Breast epithelium (tissue), 4 donors: ENCODE measurements at regions not wholly inside any gene's neighbourhood (a gene's known extent, or its start where the extent isn't known, plus 50 kb on each side); places are given as distances from the start of the nearest gene placed in this dataset.

ENCODE experiments used
- DNase-seq, 2 donors: peaks; one replicate each; pipeline ENCODE4 v3.0.0-alpha.2; 2019; ENCODE audit warnings: low spot score in 2 of 2
- H3K27ac ChIP-seq, 2 donors: fragments of 200-600 bp; sonication (generic) in 1 of 2; one replicate each; pipeline ENCODE4 v1.5.1; 2016 to 2019; ENCODE audit warnings: mild to moderate bottlenecking in 1 of 2
- H3K27me3 ChIP-seq, 2 donors: fragments of 200-600 bp; sonication (generic) in 1 of 2; one replicate each; pipeline versions ENCODE4 v1.5.1 to v1.6.0; 2017 to 2019; ENCODE audit warnings: control low read depth in 1 of 2, mild to moderate bottlenecking in 1 of 2
- H3K36me3 ChIP-seq: fragments of 200-600 bp; one replicate; pipeline ENCODE4 v1.5.1; 2019
- H3K4me1 ChIP-seq, 2 donors: fragments of 200-600 bp; sonication (generic); one replicate each; pipeline ENCODE4 v1.5.1; 2016 to 2019; ENCODE audit warnings: control low read depth in 1 of 2
- H3K4me3 ChIP-seq, 3 donors: fragments of 200-600 bp; sonication (generic); 1 replicate in 2 of 3; 2 replicates in 1 of 3; pipeline ENCODE4 v1.5.1; 2016 to 2019; ENCODE audit warnings: mild to moderate bottlenecking in 3 of 3, moderate library complexity in 2 of 3
- H3K9me3 ChIP-seq, 2 donors: fragments of 200-600 bp; sonication (generic) in 1 of 2; one replicate each; pipeline ENCODE4 v1.5.1; 2016 to 2019; ENCODE audit warnings: control low read depth in 1 of 2
- CTCF ChIP-seq, 3 donors: fragments of 450-650 bp; IDR thresholded peaks; one replicate each; pipeline ENCODE4 v1.5.1; 2016 to 2017; ENCODE audit warnings: antibody characterized with exemption in 3 of 3, mild to moderate bottlenecking in 3 of 3, moderate library complexity in 3 of 3
- POLR2A ChIP-seq: fragments of 450-650 bp; IDR thresholded peaks from one replicate; pipeline ENCODE4 v1.6.1; 2016; ENCODE audit warnings: antibody characterized with exemption, mild to moderate bottlenecking, moderate library complexity
- POLR2AphosphoS5 ChIP-seq, 3 donors: sonication (generic); formaldehyde crosslinking; IDR thresholded peaks; one replicate each; pipeline ENCODE4 v1.6.1; 2017; ENCODE audit warnings: antibody characterized with exemption in 3 of 3
- intact Hi-C: fragments of 100-400 bp; cut with DNase I; formaldehyde crosslinking; loops from one replicate; pipeline ENCODE4 v1.15.1; 2023; ENCODE audit warnings: low total_unique reads

GRCh38 chr4:55723403-55723802 lies 87.3 kb upstream of the NMU start:
- Histone ChIP-seq H3K9me3 (no peaks in the 10 kb centered on the region), H3K27me3 (no peaks in the 10 kb centered on the region), H3K4me1 (no peaks in the 10 kb centered on the region), H3K4me3 (no peak overlapping the region), H3K36me3 (no peaks in the 10 kb centered on the region), H3K27ac (no peak overlapping the region)
- intact Hi-C loops = no loop called here
- no peak for DNase-seq
- TF ChIP-seq CTCF (IDR thresholded peaks at IDR 0.05) = no peak
- no peak for TF ChIP-seq POLR2AphosphoS5 (IDR thresholded peaks at IDR 0.05)
- TF ChIP-seq POLR2A = no peak

GRCh38 chr4:55725057-55725456 lies 89.0 kb upstream of the NMU start:
- no peaks in the 10 kb centered on the region for H3K4me1 ChIP-seq
- intact Hi-C loops = no loop called here
- no peak overlapping the region for H3K27ac ChIP-seq
- no peak for DNase-seq
- no peaks in the 10 kb centered on the region for H3K9me3 ChIP-seq
- H3K36me3 ChIP-seq = no peaks in the 10 kb centered on the region
- H3K4me3 ChIP-seq = no peak overlapping the region
- TF ChIP-seq POLR2A = no peak
- no peak for TF ChIP-seq POLR2AphosphoS5 (IDR thresholded peaks at IDR 0.05)
- TF ChIP-seq CTCF (IDR thresholded peaks at IDR 0.05) = no peak
- H3K27me3 ChIP-seq = no peaks in the 10 kb centered on the region

GRCh38 chr4:55727746-55728145 lies 91.6 kb upstream of the NMU start:
- intact Hi-C loops = no loop called here
- TF ChIP-seq POLR2AphosphoS5 (IDR thresholded peaks at IDR 0.05) (no peak), POLR2A (no peak), CTCF (IDR thresholded peaks at IDR 0.05) (no peak)
- no peak overlapping the region for H3K4me3 ChIP-seq

GRCh38 chr4:55729351-55730279 lies 90.0 kb upstream of the EXOC1L start:
- intact Hi-C loops = no loop called here
- no peaks in the 10 kb centered on the region for H3K36me3 ChIP-seq
- no peak for DNase-seq
- TF ChIP-seq POLR2A = no peak
- no peak for TF ChIP-seq POLR2AphosphoS5 (IDR thresholded peaks at IDR 0.05)
- no peak for TF ChIP-seq CTCF (IDR thresholded peaks at IDR 0.05)
- H3K27ac ChIP-seq = no peak overlapping the region
- no peaks in the 10 kb centered on the region for H3K9me3 ChIP-seq
- H3K4me1 ChIP-seq = no peaks in the 10 kb centered on the region
- no peaks in the 10 kb centered on the region for H3K27me3 ChIP-seq
- no peak overlapping the region for H3K4me3 ChIP-seq

More at GRCh38 chr4:55727746-55728145, 91.6 kb upstream of the NMU start:
- H3K36me3 ChIP-seq = no peaks in the 10 kb centered on the region
- no peaks in the 10 kb centered on the region for H3K9me3 ChIP-seq
- no peaks in the 10 kb centered on the region for H3K4me1 ChIP-seq
- no peak for DNase-seq
- no peak overlapping the region for H3K27ac ChIP-seq
- no peaks in the 10 kb centered on the region for H3K27me3 ChIP-seq

- DNase-seq = no peak
- Histone ChIP-seq H3K9me3 (no peaks in the 10 kb centered on the region), H3K4me3 (no peak overlapping the region), H3K27ac (no peak overlapping the region), H3K4me1 (no peaks in the 10 kb centered on the region), H3K36me3 (no peaks in the 10 kb centered on the region), H3K27me3 (no peaks in the 10 kb centered on the region)
- TF ChIP-seq POLR2AphosphoS5 (IDR thresholded peaks at IDR 0.05) = no peak
- TF ChIP-seq CTCF (IDR thresholded peaks at IDR 0.05) = no peak
- no peak for TF ChIP-seq POLR2A
- intact Hi-C loops = no loop called here
Observed at GRCh38 chr4:55730280-55730931, 89.2 kb upstream of the EXOC1L start.
